ENCODE measurements at regions not wholly inside any gene's neighbourhood (a gene's known extent, or its start where the extent isn't known, plus 50 kb on each side); places are given as distances from the start of the nearest gene placed in this dataset.

- TF ChIP-seq CTCF (IDR thresholded peaks at IDR 0.05; ENCODE audit: extremely low read depth, insufficient read depth, missing control alignments): no peak
- in situ Hi-C loops (cut with MboI; ENCODE audit: low pct_unique_long_range_greater_than_20kb, low sequenced_read_pairs, unreplicated experiment): no loop called here
- no peak for DNase-seq (ENCODE audit: low spot score)
Measured at GRCh38 chr1:95393434-95393833, 159.4 kb downstream of the RWDD3 start.

- no peak for DNase-seq (ENCODE audit: low spot score)
- TF ChIP-seq CTCF (IDR thresholded peaks at IDR 0.05; ENCODE audit: extremely low read depth, insufficient read depth, missing control alignments): no peak
- in situ Hi-C loops (cut with MboI; ENCODE audit: low pct_unique_long_range_greater_than_20kb, low sequenced_read_pairs, unreplicated experiment): no loop called here
Measured at GRCh38 chr1:95396557-95396956, 162.5 kb downstream of the RWDD3 start.

DNA sequence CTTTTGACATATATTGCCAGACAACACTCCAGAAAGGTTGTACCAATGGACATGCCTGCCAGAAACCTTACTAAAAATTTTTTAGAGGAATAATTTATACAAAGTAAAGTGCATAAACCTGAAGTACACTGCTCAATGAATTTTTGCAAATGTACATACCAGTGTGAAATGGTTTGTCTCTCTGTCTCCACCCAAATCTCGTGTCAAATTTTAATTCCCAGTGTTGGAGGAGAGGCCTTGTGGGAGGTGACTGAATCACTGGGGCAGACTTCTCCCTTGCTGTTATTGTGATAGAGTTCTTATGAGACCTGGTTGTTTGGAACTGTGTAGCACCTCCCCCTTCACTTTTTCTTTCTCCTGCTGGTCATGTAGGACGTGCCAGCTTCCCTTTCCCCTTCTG is 168.8 kb downstream of the RWDD3 start:
- DNase-seq (ENCODE audit: low spot score): no peak
- no peak for TF ChIP-seq CTCF (IDR thresholded peaks at IDR 0.05; ENCODE audit: extremely low read depth, insufficient read depth, missing control alignments)
- in situ Hi-C loops (cut with MboI; ENCODE audit: low pct_unique_long_range_greater_than_20kb, low sequenced_read_pairs, unreplicated experiment): no loop called here

GRCh38 chr1:95406279-95406678 is 172.3 kb downstream of the RWDD3 start:
- no peak for TF ChIP-seq CTCF (IDR thresholded peaks at IDR 0.05; ENCODE audit: extremely low read depth, insufficient read depth, missing control alignments)
- in situ Hi-C loops (cut with MboI; ENCODE audit: low pct_unique_long_range_greater_than_20kb, low sequenced_read_pairs, unreplicated experiment): no loop called here
- DNase-seq (ENCODE audit: low spot score): no peak

DNA sequence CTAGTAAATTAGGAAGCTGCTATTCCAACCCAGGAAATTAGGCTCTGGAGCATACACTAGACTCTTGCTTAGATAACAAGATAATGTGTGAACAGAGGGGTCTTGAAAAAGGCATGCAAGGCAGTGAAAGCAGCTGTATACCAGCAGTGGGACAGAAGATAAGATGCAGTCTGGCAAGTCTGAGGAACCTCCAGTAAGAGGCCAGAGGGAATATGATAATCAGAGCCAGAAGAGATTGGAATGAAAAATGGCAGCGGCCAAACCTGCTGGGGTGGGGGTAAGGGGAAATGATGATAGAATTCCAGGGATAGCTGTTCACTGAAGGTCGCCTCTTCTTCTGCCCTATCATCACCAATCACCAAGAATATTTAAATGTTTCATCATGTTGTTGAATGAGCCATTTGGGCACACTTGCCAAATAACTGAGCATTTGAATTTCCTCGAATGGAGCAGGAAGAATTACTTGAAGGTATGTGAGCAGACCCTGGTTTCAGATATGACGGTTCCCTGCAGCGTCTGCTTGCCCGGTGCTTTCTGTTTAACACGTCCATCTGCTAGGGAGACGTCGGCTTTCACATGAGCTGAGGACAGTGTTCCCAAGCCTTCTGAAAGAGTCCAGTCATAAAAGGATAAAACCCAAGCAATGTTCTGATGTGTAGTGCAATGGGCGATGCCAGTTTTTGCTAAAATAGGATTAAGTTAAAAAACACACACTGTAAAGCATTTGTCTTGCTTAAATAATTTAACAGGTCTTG is 173.3 kb downstream of the RWDD3 start:
- in situ Hi-C loops (cut with MboI; ENCODE audit: low pct_unique_long_range_greater_than_20kb, low sequenced_read_pairs, unreplicated experiment): no loop called here
- no peak for TF ChIP-seq CTCF (IDR thresholded peaks at IDR 0.05; ENCODE audit: extremely low read depth, insufficient read depth, missing control alignments)
- no peak for DNase-seq (ENCODE audit: low spot score)

DNA sequence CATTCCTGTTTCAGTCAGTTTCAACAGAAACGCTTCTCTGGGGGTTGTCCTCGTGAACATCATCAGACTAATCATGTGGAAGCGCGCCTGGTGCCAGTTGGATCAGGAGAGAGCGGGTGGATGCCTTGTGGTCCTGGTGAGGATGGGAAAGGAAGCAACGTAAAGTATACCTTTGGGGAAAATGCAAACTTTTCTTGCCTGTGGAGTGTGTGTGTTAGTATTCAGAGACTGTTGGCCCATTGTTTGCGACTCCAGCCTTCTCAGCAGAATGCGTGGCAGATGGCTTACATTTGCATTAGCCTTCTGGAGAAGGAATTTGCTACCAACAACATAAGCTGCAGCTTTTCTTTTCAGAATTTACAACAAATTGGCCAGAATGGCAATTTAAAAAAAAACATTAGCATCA is 173.9 kb downstream of the RWDD3 start:
- in situ Hi-C loops (cut with MboI; ENCODE audit: low pct_unique_long_range_greater_than_20kb, low sequenced_read_pairs, unreplicated experiment): no loop called here
- no peak for DNase-seq (ENCODE audit: low spot score)

More for the DNA sequence above, 173.9 kb downstream of the RWDD3 start:
- no peak for TF ChIP-seq CTCF (IDR thresholded peaks at IDR 0.05; ENCODE audit: extremely low read depth, insufficient read depth, missing control alignments)
